ENCODE measurements at regions not wholly inside any gene's neighbourhood (a gene's known extent, or its start where the extent isn't known, plus 50 kb on each side); places are given as distances from the start of the nearest gene placed in this dataset.

GRCh38 chr2:220147161-220148038 lies 520.0 kb downstream of the SLC4A3 start:
- no peaks in the 10 kb centered on the region for H3K9me3 ChIP-seq (replicated peaks in 1 of 3)
- no peak overlapping the region for H3K4me3 ChIP-seq
- TF ChIP-seq POLR2A (IDR thresholded peaks at IDR 0.05) (no peak), CTCF (IDR thresholded peaks at IDR 0.05) (no peak)
- H3K27ac ChIP-seq: no peak overlapping the region
- intact Hi-C loops (cut with DNase I): no loop called here
- H3K27me3 ChIP-seq: no peaks in the 10 kb centered on the region
- no peaks in the 10 kb centered on the region for H3K36me3 ChIP-seq (replicated peaks in 1 of 2)
- WGBS, 4 donors: 73 to 77% (median 76%) methylated on average over 7 of the region's 7 CpGs
- no peak for DNase-seq
- H3K4me1 ChIP-seq (replicated peaks in 1 of 2): no peaks in the 10 kb centered on the region

GRCh38 chr2:220148471-220149248 lies 521.2 kb downstream of the SLC4A3 start:
- no peak for DNase-seq
- H3K27ac ChIP-seq: no peak overlapping the region
- no peaks in the 10 kb centered on the region for H3K27me3 ChIP-seq
- H3K4me1 ChIP-seq (replicated peaks in 1 of 2): no peaks in the 10 kb centered on the region
- TF ChIP-seq POLR2A (IDR thresholded peaks at IDR 0.05) (no peak), CTCF (IDR thresholded peaks at IDR 0.05) (no peak)
- no peak overlapping the region for H3K4me3 ChIP-seq
- no peaks in the 10 kb centered on the region for H3K36me3 ChIP-seq (replicated peaks in 1 of 2)
- intact Hi-C loops (cut with DNase I): no loop called here
- H3K9me3 ChIP-seq (replicated peaks in 1 of 3): no peaks in the 10 kb centered on the region
- 73 to 90% (median 84%) methylated on average over 9 of the region's 9 CpGs for WGBS, 4 donors

DNA sequence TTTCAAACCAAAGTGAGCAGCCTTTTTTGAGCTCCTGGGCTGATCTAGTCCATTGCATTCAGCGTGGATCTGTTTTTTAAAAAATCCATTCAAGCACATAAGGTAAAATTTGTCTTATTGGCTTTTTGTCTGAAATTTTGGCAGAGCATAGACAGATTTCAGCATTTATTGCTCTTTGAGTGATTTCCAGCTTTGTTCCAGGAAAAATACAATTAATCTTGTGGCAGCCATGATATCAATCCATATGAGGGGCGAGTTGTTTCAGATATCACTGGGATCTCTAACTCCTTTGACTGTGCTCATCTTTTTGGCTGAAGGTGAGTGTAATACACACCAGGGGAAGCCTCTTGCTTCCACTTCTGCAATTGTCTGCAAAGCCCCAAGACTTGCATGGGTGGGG lies 523.9 kb downstream of the SLC4A3 start:
- H3K9me3 ChIP-seq (replicated peaks in 1 of 3): no peaks in the 10 kb centered on the region
- 76 to 90% (median 83%) methylated on average over 2 of the region's 2 CpGs for WGBS, 4 donors
- no peaks in the 10 kb centered on the region for H3K36me3 ChIP-seq (replicated peaks in 1 of 2)
- no peaks in the 10 kb centered on the region for H3K4me1 ChIP-seq (replicated peaks in 1 of 2)
- intact Hi-C loops (cut with DNase I): no loop called here
- H3K27me3 ChIP-seq: no peaks in the 10 kb centered on the region
- no peak overlapping the region for H3K27ac ChIP-seq
- H3K4me3 ChIP-seq: no peak overlapping the region
- TF ChIP-seq POLR2A (IDR thresholded peaks at IDR 0.05): no peak
- TF ChIP-seq CTCF (IDR thresholded peaks at IDR 0.05): no peak
- no peak for DNase-seq

- Histone ChIP-seq H3K4me1 (replicated peaks in 1 of 2) (no peaks in the 10 kb centered on the region), H3K36me3 (replicated peaks in 1 of 2) (no peaks in the 10 kb centered on the region), H3K4me3 (no peak overlapping the region), H3K27me3 (no peaks in the 10 kb centered on the region), H3K27ac (no peak overlapping the region), H3K9me3 (replicated peaks in 1 of 3) (no peaks in the 10 kb centered on the region)
- intact Hi-C loops (cut with DNase I): no loop called here
- DNase-seq: no peak
- WGBS, 4 donors: 70 to 73% (median 71%) methylated on average over 4 of the region's 4 CpGs
- TF ChIP-seq CTCF (IDR thresholded peaks at IDR 0.05) (no peak), POLR2A (IDR thresholded peaks at IDR 0.05) (no peak)
These were observed 525.0 kb downstream of the SLC4A3 start for GRCh38 chr2:220152281-220152935.
